HG02623 (cell line): ENCODE measurements at regions not wholly inside any gene's neighbourhood (a gene's known extent, or its start where the extent isn't known, plus 50 kb on each side); places are given as distances from the start of the nearest gene placed in this dataset.

Source experiments
- ATAC-seq: cut with Tn5 transposase; IDR thresholded peaks from one replicate; pipeline ENCODE4 v1.9.1; 2021; ENCODE audit warnings: moderate library complexity; ENCODE audit not compliant: unreplicated experiment

DNA sequence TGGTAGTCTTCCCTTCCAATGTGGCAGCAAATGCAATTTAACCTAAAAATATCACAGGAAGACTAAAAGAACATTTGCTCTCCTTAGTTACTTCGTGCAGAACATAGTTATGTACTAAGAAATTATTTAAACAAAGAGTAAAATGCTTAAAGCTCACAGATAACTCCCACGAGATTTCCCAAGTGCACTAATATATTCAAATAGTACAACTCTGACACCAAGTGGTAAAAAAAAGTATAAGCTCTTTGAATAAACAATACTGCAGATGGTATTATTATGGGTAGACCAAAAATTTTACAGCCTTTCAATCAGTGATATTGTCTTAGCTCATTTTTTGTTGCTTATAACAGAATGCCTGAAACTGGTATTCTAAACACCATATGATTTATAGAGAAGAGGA is 52.8 kb upstream of the FILIP1 start:
- ATAC-seq: no peak

- peak; percentile 66 for ATAC-seq
Observed at GRCh38 chr6:75550544-75551167, 51.0 kb upstream of the SENP6 start.

DNA sequence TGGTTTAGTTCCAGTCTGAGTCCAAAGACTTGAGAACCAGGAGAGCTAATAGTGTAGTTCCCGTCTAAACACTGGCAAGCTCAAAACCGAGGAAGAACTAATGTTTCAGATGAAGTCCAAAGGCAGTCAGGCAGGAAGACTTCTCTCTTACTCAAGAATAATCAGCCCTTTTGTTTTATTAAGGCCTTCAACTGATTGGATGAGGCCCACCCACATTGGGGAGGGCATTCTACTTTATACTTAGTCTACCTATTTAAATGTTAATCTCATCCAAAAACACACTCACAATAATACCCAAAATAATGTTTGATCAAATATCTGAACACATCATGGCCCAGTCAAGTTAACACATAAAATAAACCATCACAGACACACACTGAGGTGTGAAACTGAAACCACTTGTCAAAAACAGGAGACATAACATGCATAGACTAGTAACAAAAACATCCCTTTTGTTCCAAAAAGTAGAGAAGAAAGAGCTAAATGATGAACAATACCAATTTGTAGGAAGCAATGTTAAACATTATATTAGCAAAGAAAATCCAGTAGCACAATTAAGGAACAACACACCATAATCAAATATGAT is 50.2 kb upstream of the SENP6 start:
- no peak for ATAC-seq
